B cell (primary cell): ENCODE measurements at regions not wholly inside any gene's neighbourhood (a gene's known extent, or its start where the extent isn't known, plus 50 kb on each side); places are given as distances from the start of the nearest gene placed in this dataset.
"Not testable (repeated sequence)": the region's sequence is repeated elsewhere in the genome, so short reads cannot be mapped to it uniquely, and the experiment has no call there.

Experiments
- EZH2 ChIP-seq: IDR thresholded peaks from 2 replicates; pipeline ENCODE4 v1.6.1; 2012; ENCODE audit warnings: borderline replicate concordance, low read depth, mild to moderate bottlenecking, moderate library complexity, low read length; ENCODE audit not compliant: insufficient read depth, poor library complexity, severe bottlenecking
- TF ChIP-seq, protein P1 (sequence below): fragments of 200-600 bp; IDR thresholded peaks from one replicate; pipeline ENCODE4 v1.8.0; 2022; ENCODE audit warnings: antibody characterized with exemption, mild to moderate bottlenecking

DNA sequence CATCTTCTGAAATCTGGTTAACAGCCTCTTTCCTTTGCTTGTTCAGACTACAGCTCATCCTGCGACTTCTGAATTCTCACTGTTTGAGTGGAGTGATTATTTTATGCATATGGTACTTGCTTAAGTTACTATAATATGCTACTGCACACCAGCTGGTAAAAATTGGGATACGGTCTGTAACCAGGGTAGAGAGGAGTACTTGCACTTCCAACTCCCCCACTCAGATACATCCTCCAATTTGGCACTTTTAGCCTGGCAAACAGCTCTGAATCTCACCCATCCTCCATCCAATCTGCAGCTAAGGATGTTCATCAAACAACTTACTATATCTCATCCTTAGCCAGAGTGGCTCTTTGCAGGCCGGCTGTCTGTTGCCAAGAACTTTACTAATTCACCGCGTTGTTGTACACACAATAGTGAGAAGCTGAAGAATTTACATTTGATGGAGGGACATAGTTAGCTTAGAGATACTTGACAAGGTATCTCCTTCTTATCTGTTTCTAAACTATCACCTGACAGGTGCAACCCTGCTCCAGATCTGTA, 1323.6 kb upstream of the ALCAM start:
- not testable (repeated sequence) for TF ChIP-seq EZH2
- TF ChIP-seq, protein P1, sequence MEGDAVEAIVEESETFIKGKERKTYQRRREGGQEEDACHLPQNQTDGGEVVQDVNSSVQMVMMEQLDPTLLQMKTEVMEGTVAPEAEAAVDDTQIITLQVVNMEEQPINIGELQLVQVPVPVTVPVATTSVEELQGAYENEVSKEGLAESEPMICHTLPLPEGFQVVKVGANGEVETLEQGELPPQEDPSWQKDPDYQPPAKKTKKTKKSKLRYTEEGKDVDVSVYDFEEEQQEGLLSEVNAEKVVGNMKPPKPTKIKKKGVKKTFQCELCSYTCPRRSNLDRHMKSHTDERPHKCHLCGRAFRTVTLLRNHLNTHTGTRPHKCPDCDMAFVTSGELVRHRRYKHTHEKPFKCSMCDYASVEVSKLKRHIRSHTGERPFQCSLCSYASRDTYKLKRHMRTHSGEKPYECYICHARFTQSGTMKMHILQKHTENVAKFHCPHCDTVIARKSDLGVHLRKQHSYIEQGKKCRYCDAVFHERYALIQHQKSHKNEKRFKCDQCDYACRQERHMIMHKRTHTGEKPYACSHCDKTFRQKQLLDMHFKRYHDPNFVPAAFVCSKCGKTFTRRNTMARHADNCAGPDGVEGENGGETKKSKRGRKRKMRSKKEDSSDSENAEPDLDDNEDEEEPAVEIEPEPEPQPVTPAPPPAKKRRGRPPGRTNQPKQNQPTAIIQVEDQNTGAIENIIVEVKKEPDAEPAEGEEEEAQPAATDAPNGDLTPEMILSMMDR = not testable (repeated sequence)
